H1 (cell line): ENCODE measurements at regions not wholly inside any gene's neighbourhood (a gene's known extent, or its start where the extent isn't known, plus 50 kb on each side); places are given as distances from the start of the nearest gene placed in this dataset.

Source experiments
- CTCF ChIA-PET: fragments of 300-600 bp; sonication (Branson Sonifier 250); formaldehyde crosslinking; loops from one replicate; lab custom pipeline; 2021; ENCODE audit not compliant: partially characterized antibody; lab: Charles Lee
- POLR2A ChIA-PET: fragments of 300-600 bp; sonication (Branson Sonifier 250); formaldehyde crosslinking; loops from one replicate; lab custom pipeline; 2021; ENCODE audit warnings: inconsistent platforms; ENCODE audit not compliant: partially characterized antibody; lab: Charles Lee
- DNase-seq, 2 experiments: peaks; one replicate each; pipeline versions ENCODE4 v3.0.0 to v3.0.0-alpha.2; 2010 to 2022; ENCODE audit warnings: low spot score in 2 of 2, low read depth in 1 of 2, mixed read lengths in 1 of 2
- FAIRE-seq: peaks from 2 replicates; lab custom pipeline; 2011; peaks lifted over from hg19 to GRCh38; lab: Jason Lieb, UNC
- H2AFZ ChIP-seq: 2 replicates; pipeline ENCODE4 v1.8.1; 2012; ENCODE audit warnings: low read length, inconsistent platforms
- H2AK5ac ChIP-seq: 2 replicates; pipeline ENCODE4 v1.6.1; 2013; ENCODE audit warnings: low read depth, low read length
- H2BK120ac ChIP-seq: replicated peaks from 2 replicates; pipeline ENCODE3; 2013; ENCODE audit warnings: low read depth, low read length, inconsistent platforms
- H2BK12ac ChIP-seq: 2 replicates; pipeline ENCODE4 v1.6.1; 2013; ENCODE audit warnings: low read depth, low read length
- H2BK15ac ChIP-seq: 2 replicates; pipeline ENCODE4 v1.6.1; 2013; ENCODE audit warnings: low read length
- H2BK20ac ChIP-seq: 2 replicates; pipeline ENCODE4 v1.6.1; 2013; ENCODE audit warnings: low read length
- H2BK5ac ChIP-seq: 2 replicates; pipeline ENCODE4 v1.6.1; 2013; ENCODE audit warnings: low read depth, low read length
- H3K14ac ChIP-seq: 2 replicates; pipeline ENCODE4 v1.6.1; 2013; ENCODE audit warnings: inconsistent platforms; ENCODE audit not compliant: insufficient read length
- H3K18ac ChIP-seq: 2 replicates; pipeline ENCODE4 v1.6.1; 2013; ENCODE audit warnings: low read length; ENCODE audit errors: extremely low read depth
- H3K23ac ChIP-seq: 2 replicates; pipeline ENCODE4 v1.6.1; 2013; ENCODE audit warnings: inconsistent platforms; ENCODE audit not compliant: insufficient read length
- H3K23me2 ChIP-seq: 2 replicates; pipeline ENCODE4 v1.6.1; 2013; ENCODE audit warnings: low read depth, low read length
- H3K27ac ChIP-seq: 2 replicates; pipeline ENCODE4 v1.6.1; 2011; ENCODE audit warnings: low read depth, low read length, inconsistent platforms
- H3K27me3 ChIP-seq, 4 experiments: replicated peaks in 1 of 4; 1 replicate in 1 of 4; 2 replicates in 3 of 4; pipeline versions ENCODE4 v1.6.1 to v1.8.1; 2011 to 2013; ENCODE audit warnings: low read length in 3 of 4, mild to moderate bottlenecking in 3 of 4, inconsistent platforms in 2 of 4, mixed read lengths in 2 of 4, moderate library complexity in 1 of 4; ENCODE audit not compliant: control insufficient read depth in 3 of 4, insufficient read depth in 3 of 4; ENCODE audit errors: extremely low read depth in 1 of 4
- H3K36me3 ChIP-seq, 4 experiments: 2 replicates each; pipeline versions ENCODE4 v1.6.1 to v1.8.1; 2011 to 2013; ENCODE audit warnings: mild to moderate bottlenecking in 4 of 4, low read length in 3 of 4, moderate library complexity in 2 of 4, control low read depth in 1 of 4, inconsistent platforms in 1 of 4; ENCODE audit not compliant: insufficient read depth in 4 of 4, control insufficient read depth in 2 of 4
- H3K4ac ChIP-seq: replicated peaks from 2 replicates; pipeline ENCODE3; 2013; ENCODE audit warnings: low read length, low read depth, mixed read lengths, inconsistent platforms; ENCODE audit not compliant: insufficient read length
- H3K4me1 ChIP-seq, 4 experiments: replicated peaks in 1 of 4; 1 replicate in 1 of 4; 2 replicates in 3 of 4; pipeline versions ENCODE4 v1.6.1 to v1.8.1; 2011 to 2013; ENCODE audit warnings: low read length in 3 of 4, inconsistent platforms in 2 of 4, mixed read lengths in 1 of 4; ENCODE audit not compliant: insufficient read depth in 4 of 4, control insufficient read depth in 3 of 4
- H3K4me2 ChIP-seq, 2 experiments: 2 replicates each; pipeline versions ENCODE4 v1.6.1 to v1.8.1; 2011 to 2013; ENCODE audit warnings: low read depth in 2 of 2, low read length in 2 of 2, control low read depth in 1 of 2, inconsistent platforms in 1 of 2, mild to moderate bottlenecking in 1 of 2; ENCODE audit not compliant: insufficient read depth in 1 of 2
- H3K4me3 ChIP-seq, 4 experiments: fragments of 200-600, 300-600 bp in 1 of 4; sonication (generic), shearing (Covaris generic), sonication (Bioruptor Twin) in 1 of 4; 2 replicates each; pipeline versions ENCODE4 v1.5.1 to v1.8.1; 2011 to 2016; ENCODE audit warnings: low read length in 4 of 4, low read depth in 3 of 4, control low read depth in 2 of 4, inconsistent platforms in 2 of 4, mild to moderate bottlenecking in 2 of 4, mixed read lengths in 1 of 4, moderate library complexity in 1 of 4; ENCODE audit not compliant: insufficient read depth in 2 of 4; ENCODE audit errors: extremely low read depth in 1 of 4
- H3K56ac ChIP-seq: replicated peaks from 2 replicates; pipeline ENCODE3; 2013; ENCODE audit warnings: low read depth, mild to moderate bottlenecking, mixed read lengths, low read length, inconsistent platforms; ENCODE audit not compliant: insufficient read length
- H3K79me1 ChIP-seq: 2 replicates; pipeline ENCODE4 v1.6.1; 2013; ENCODE audit warnings: low read depth, low read length, control low read depth
- H3K79me2 ChIP-seq, 2 experiments: 2 replicates each; pipeline versions ENCODE4 v1.6.1 to v1.8.1; 2012 to 2013; ENCODE audit warnings: low read length in 2 of 2, mild to moderate bottlenecking in 2 of 2, inconsistent platforms in 1 of 2; ENCODE audit not compliant: insufficient read depth in 2 of 2, control insufficient read depth in 1 of 2
- H3K9ac ChIP-seq, 4 experiments: replicated peaks in 1 of 4; 1 replicate in 1 of 4; 2 replicates in 3 of 4; pipeline versions ENCODE4 v1.6.1 to v1.8.1; 2011 to 2013; ENCODE audit warnings: low read depth in 3 of 4, low read length in 3 of 4, control low read depth in 2 of 4, mild to moderate bottlenecking in 2 of 4, moderate library complexity in 2 of 4, inconsistent platforms in 1 of 4; ENCODE audit errors: extremely low read depth in 1 of 4
- H3K9me3 ChIP-seq, 2 experiments: 2 replicates each; pipeline versions ENCODE4 v1.6.1 to v1.8.1; 2012 to 2013; ENCODE audit warnings: mild to moderate bottlenecking in 2 of 2, moderate library complexity in 2 of 2, control low read depth in 1 of 2, inconsistent platforms in 1 of 2, low read depth in 1 of 2, low read length in 1 of 2, mixed read lengths in 1 of 2; ENCODE audit not compliant: insufficient read depth in 2 of 2
- H4K20me1 ChIP-seq, 2 experiments: replicated peaks in 1 of 2; 2 replicates each; pipeline versions ENCODE3 to v1.8.1; 2011 to 2013; ENCODE audit warnings: inconsistent platforms in 2 of 2, low read length in 2 of 2, mild to moderate bottlenecking in 1 of 2; ENCODE audit not compliant: insufficient read depth in 2 of 2, control insufficient read depth in 1 of 2
- H4K5ac ChIP-seq: 2 replicates; pipeline ENCODE4 v1.6.1; 2013; ENCODE audit warnings: low read length, low read depth, mixed read lengths, inconsistent platforms; ENCODE audit not compliant: insufficient read length
- H4K8ac ChIP-seq: 2 replicates; pipeline ENCODE4 v1.8.0; 2013; ENCODE audit warnings: mild to moderate bottlenecking, moderate library complexity, low read length, inconsistent platforms; ENCODE audit not compliant: insufficient read depth; ENCODE audit errors: extremely low read depth
- H4K91ac ChIP-seq: replicated peaks from 2 replicates; pipeline ENCODE3; 2013; ENCODE audit warnings: low read length, mixed read lengths, inconsistent platforms; ENCODE audit not compliant: insufficient read length
- ATF3 ChIP-seq: IDR thresholded peaks from 2 replicates; pipeline ENCODE4 v1.6.1; 2011; ENCODE audit warnings: low read depth, mild to moderate bottlenecking, low read length; ENCODE audit not compliant: insufficient read depth
- BRCA1 ChIP-seq: IDR thresholded peaks from 2 replicates; pipeline ENCODE4 v1.6.1; 2012; ENCODE audit warnings: low read depth, low read length, improper control_type of control experiment
- CREB1 ChIP-seq: IDR thresholded peaks from 2 replicates; pipeline ENCODE4 v1.6.1; 2012; ENCODE audit warnings: inconsistent platforms
- CTBP2 ChIP-seq: IDR thresholded peaks from 2 replicates; pipeline ENCODE4 v1.7.0; 2011; ENCODE audit warnings: borderline replicate concordance, mild to moderate bottlenecking, moderate library complexity, mixed read lengths, low read length; ENCODE audit not compliant: insufficient read depth, insufficient read length
- CTCF ChIP-seq, 3 experiments: IDR thresholded peaks; 1 replicate in 2 of 3; 2 replicates in 1 of 3; pipeline versions ENCODE4 v1.5.1 to v1.6.1; 2011; ENCODE audit warnings: low read length in 3 of 3, mild to moderate bottlenecking in 3 of 3, inconsistent platforms in 2 of 3, low read depth in 1 of 3, moderate library complexity in 1 of 3; ENCODE audit not compliant: insufficient read depth in 1 of 3; ENCODE audit errors: control extremely low read depth in 1 of 3
- EP300 ChIP-seq, 2 experiments: IDR thresholded peaks; 1 replicate in 1 of 2; 2 replicates in 1 of 2; pipeline ENCODE4 v1.6.1; 2011 to 2012; ENCODE audit warnings: low read depth in 2 of 2, low read length in 2 of 2, mild to moderate bottlenecking in 2 of 2, borderline replicate concordance in 1 of 2, inconsistent platforms in 1 of 2, moderate library complexity in 1 of 2
- JUND ChIP-seq: IDR thresholded peaks from 2 replicates; pipeline ENCODE4 v1.6.1; 2011; ENCODE audit warnings: mild to moderate bottlenecking, improper control_type of control experiment, low read length
- RXRA ChIP-seq: IDR thresholded peaks from 2 replicates; pipeline ENCODE4 v1.6.1; 2011; ENCODE audit warnings: low read depth, mild to moderate bottlenecking, low read length, moderate library complexity; ENCODE audit not compliant: insufficient read depth
- SUZ12 ChIP-seq: fragments of 200-600 bp; sonication (generic); IDR thresholded peaks from 2 replicates; pipeline ENCODE4 v1.6.1; 2012; ENCODE audit warnings: mild to moderate bottlenecking, inconsistent platforms, low read length, moderate library complexity, mixed read lengths
- YY1 ChIP-seq: IDR thresholded peaks from 2 replicates; pipeline ENCODE4 v1.6.1; 2011; ENCODE audit warnings: low read depth, mild to moderate bottlenecking, low read length
- WGBS, 2 experiments: shearing (Covaris generic) in 1 of 2; methylation state at CpG; one replicate each; pipeline versions ENCODE4 v1.1.6 to v1.1.7; 2013 to 2015; ENCODE audit warnings: low lambda C conversion rate in 2 of 2, mixed read lengths in 2 of 2, inconsistent platforms in 1 of 2, low coverage in 1 of 2, missing lambda C conversion rate in 1 of 2; ENCODE audit not compliant: insufficient replicate concordance in 2 of 2, insufficient coverage in 1 of 2, insufficient read length in 1 of 2; ENCODE audit errors: extremely low coverage in 1 of 2, missing lambda C conversion rate in 1 of 2; 5-methylcytosine and 5-hydroxymethylcytosine counted together

GRCh38 chr2:41771710-41772109 is 276.1 kb upstream of the PKDCC start:
- Histone ChIP-seq H3K79me1 (no peaks in the 10 kb centered on the region), H2AK5ac (no peak overlapping the region), H3K9ac (no peak overlapping the region), H4K5ac (no peak overlapping the region), H3K56ac (no peak overlapping the region), H2BK120ac (no peak overlapping the region), H3K18ac (no peak overlapping the region), H3K23ac (no peak overlapping the region), H2AFZ (no peak overlapping the region), H4K8ac (no peak overlapping the region), H3K4ac (no peak overlapping the region), H3K36me3 (no peaks in the 10 kb centered on the region), H2BK20ac (no peak overlapping the region), H3K23me2 (peaks cover 3% of the 10 kb centered on the region; the same call in 1 of the 2 replicates), H3K27ac (no peak overlapping the region), H3K4me1 (peaks cover 0 to 3% (median 0%) of the 10 kb centered on the region in 4 experiments; a peak in 2 of 7 replicates), H3K4me3 (no peak overlapping the region), H2BK12ac (no peak overlapping the region), H3K27me3 (no peaks in the 10 kb centered on the region), H2BK15ac (no peak overlapping the region), H3K14ac (no peak overlapping the region), H2BK5ac (no peak overlapping the region), H4K20me1 (no peaks in the 10 kb centered on the region), H3K79me2 (no peaks in the 10 kb centered on the region), H3K4me2 (no peak overlapping the region), H3K9me3 (peaks cover 0 to 6% of the 10 kb centered on the region in 2 experiments; a peak in 1 of 4 replicates), H4K91ac (no peak overlapping the region)
- FAIRE-seq (no peak), DNase-seq (no peak)
- 92% methylated on average over 1 of the region's 1 CpG; no CpG with 5 or more reads in 1 of the 2 experiments for WGBS, 2 experiments
- POLR2A ChIA-PET, result no interaction called here
- CTCF ChIA-PET, result interaction anchor here (1.2 kb wide), 1 partner anchor 10 kb away, joined by 6 read pairs; no protein-coding TSS in a partner anchor
- TF ChIP-seq CREB1 (no peak), BRCA1 (no peak), CTBP2 (no peak), ATF3 (no peak), EP300 (IDR thresholded peaks at IDR 0.05; ENCODE audit: borderline replicate concordance in 1 of 2, low read depth in 2 of 2, low read length in 2 of 2) (no peak), YY1 (no peak), RXRA (no peak), CTCF (IDR thresholded peaks at IDR 0.05; ENCODE audit: control extremely low read depth in 1 of 3, insufficient read depth in 1 of 3, low read depth in 1 of 3, low read length in 3 of 3) (no peak), JUND (no peak), SUZ12 (no peak)
